PFSK-1 (cell line): ENCODE measurements at regions not wholly inside any gene's neighbourhood (a gene's known extent, or its start where the extent isn't known, plus 50 kb on each side); places are given as distances from the start of the nearest gene placed in this dataset.

Experiments
- POLR2AphosphoS5 ChIP-seq: IDR thresholded peaks from 2 replicates; pipeline ENCODE4 v1.6.1; 2012; ENCODE audit warnings: low read depth, mild to moderate bottlenecking, control low read depth, low read length, moderate library complexity
- TAF1 ChIP-seq: IDR thresholded peaks from 2 replicates; pipeline ENCODE4 v1.6.1; 2012; ENCODE audit warnings: low read length, control low read depth, borderline replicate concordance; ENCODE audit not compliant: insufficient read depth
- TF ChIP-seq, protein P1 (sequence below), 2 experiments: IDR thresholded peaks; 2 replicates each; pipeline versions ENCODE4 v1.6.1 to v1.8.0; 2011 to 2012; ENCODE audit warnings: low read depth in 2 of 2, low read length in 2 of 2, control low read depth in 1 of 2, inconsistent platforms in 1 of 2, mild to moderate bottlenecking in 1 of 2, moderate library complexity in 1 of 2; ENCODE audit not compliant: insufficient read depth in 1 of 2

DNA sequence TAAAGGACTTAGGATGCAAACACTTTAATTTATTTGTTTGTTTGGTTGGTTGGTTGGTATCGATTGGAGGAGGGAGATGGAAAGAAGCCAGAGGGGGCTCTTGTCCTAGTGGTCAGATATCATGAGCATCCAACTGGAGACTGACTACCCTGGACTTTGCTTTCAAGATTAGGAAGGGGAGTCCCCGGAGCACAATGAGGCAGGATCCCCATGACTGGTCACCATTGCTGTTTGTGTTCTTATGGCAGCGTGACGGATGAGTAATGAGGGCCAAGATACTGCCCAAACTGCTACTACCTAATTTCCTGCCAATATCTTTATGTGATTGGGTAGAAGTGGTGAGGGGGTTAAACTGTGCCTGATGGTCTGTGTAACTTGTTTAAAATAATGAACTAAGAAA lies 354.6 kb upstream of the ROPN1 start:
- TF ChIP-seq TAF1 = no peak
- no peak for TF ChIP-seq POLR2AphosphoS5
- TF ChIP-seq, protein P1, sequence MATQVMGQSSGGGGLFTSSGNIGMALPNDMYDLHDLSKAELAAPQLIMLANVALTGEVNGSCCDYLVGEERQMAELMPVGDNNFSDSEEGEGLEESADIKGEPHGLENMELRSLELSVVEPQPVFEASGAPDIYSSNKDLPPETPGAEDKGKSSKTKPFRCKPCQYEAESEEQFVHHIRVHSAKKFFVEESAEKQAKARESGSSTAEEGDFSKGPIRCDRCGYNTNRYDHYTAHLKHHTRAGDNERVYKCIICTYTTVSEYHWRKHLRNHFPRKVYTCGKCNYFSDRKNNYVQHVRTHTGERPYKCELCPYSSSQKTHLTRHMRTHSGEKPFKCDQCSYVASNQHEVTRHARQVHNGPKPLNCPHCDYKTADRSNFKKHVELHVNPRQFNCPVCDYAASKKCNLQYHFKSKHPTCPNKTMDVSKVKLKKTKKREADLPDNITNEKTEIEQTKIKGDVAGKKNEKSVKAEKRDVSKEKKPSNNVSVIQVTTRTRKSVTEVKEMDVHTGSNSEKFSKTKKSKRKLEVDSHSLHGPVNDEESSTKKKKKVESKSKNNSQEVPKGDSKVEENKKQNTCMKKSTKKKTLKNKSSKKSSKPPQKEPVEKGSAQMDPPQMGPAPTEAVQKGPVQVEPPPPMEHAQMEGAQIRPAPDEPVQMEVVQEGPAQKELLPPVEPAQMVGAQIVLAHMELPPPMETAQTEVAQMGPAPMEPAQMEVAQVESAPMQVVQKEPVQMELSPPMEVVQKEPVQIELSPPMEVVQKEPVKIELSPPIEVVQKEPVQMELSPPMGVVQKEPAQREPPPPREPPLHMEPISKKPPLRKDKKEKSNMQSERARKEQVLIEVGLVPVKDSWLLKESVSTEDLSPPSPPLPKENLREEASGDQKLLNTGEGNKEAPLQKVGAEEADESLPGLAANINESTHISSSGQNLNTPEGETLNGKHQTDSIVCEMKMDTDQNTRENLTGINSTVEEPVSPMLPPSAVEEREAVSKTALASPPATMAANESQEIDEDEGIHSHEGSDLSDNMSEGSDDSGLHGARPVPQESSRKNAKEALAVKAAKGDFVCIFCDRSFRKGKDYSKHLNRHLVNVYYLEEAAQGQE (IDR thresholded peaks at IDR 0.05; ENCODE audit: insufficient read depth in 1 of 2, low read depth in 2 of 2, low read length in 2 of 2) = no peak
